CD4-positive, alpha-beta T cell treated with Interleukin-6 at 100 ng/mL for 8 hours (primary cell): ENCODE measurements at regions not wholly inside any gene's neighbourhood (a gene's known extent, or its start where the extent isn't known, plus 50 kb on each side); places are given as distances from the start of the nearest gene placed in this dataset.
"Not testable (repeated sequence)": the region's sequence is repeated elsewhere in the genome, so short reads cannot be mapped to it uniquely, and the experiment has no call there.

ENCODE experiments used
- DNase-seq: peaks from one replicate; pipeline ENCODE4 v3.0.0-alpha.2; 2020; ENCODE audit warnings: mixed read lengths, low spot score

DNA sequence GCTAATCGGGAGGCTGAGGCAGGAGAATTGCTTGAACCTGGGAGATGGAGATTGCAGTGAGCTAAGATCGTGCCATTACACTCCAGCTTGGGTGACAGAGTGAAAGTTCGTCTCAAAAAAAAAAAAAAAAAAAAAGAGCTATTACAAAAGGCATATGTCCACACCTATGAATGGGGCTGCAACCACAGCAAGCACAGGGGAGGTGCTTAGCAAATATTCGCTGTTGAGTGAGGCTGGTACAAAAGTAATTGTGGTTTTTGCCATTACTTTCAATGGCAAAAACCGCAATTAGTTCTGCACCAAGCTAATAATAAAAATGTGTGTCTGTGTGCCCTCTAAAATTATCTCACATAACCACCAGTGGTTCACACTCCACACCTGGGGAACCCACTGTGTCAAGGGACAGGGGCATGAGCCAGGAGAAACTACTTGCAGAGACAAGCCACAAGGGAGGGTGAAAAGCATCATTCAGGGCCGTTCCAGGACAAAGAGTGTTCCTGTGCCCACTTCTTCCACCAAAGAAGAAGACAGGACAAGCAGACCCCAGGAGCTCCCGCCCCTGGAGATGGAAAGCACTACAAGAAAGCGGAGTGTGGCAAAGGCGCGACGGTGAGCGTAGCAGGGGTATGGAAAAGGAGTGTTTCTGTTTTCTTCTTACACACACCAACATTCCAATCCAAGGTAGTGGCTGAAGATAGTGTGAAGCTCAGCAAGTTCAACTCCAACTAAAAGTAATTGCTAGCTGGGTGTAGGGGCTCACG is 84.4 kb upstream of the CNEP1R1 start:
- DNase-seq: no peak

DNA sequence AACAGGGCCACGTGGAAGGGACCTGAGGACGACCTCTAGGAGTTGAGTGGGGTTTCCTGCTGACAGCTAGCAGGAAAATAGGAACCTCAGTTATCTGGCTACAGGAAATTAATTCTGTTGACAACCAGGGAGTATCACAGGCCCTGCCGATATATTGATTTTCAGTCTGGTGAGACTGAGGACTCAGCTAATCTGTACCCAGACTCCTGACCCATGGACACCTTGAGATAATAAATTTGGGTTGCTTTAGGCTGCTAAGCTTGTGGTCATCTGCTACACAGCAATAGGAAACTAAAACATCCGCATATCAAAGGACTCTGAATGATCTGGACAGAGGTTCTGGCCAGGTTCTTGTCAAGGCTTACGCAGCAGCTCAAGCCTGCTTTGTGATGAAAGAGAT is 80.8 kb upstream of the CNEP1R1 start:
- no peak for DNase-seq

DNA sequence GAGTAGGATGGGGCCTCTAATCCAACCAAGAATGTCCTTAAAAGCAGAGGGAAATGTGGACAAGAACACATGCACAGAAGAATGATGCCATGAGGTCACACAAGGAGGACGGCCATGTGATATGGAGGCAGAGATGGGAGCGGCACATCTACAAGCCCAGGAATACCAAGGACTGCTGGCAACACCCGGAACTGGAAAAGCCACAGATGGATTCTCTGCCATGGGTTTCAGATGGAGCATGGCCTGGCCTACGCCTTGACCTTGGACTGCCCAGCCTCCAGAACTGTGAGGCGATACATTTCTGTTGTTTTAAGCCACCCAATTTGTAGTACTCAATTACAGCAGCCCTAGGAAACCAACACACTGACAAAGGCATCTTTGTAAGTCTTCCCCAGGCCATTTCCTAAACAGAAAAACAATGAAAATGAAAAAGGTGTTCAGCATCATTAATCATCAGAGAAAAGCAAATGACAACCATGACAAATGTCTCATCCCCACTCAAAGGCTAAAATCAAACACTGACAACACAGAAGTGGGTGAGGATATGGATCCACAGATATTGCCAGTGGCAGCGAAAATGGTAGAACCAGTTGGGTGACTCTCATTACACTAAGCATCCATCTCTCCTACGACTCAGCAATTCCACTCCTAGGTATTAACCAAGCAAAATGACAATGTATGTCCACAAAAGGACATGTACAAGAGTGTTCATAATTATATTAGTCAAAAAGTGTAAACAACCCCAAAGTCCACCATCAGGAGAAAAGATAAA is 76.9 kb upstream of the CNEP1R1 start:
- DNase-seq: no peak

DNA sequence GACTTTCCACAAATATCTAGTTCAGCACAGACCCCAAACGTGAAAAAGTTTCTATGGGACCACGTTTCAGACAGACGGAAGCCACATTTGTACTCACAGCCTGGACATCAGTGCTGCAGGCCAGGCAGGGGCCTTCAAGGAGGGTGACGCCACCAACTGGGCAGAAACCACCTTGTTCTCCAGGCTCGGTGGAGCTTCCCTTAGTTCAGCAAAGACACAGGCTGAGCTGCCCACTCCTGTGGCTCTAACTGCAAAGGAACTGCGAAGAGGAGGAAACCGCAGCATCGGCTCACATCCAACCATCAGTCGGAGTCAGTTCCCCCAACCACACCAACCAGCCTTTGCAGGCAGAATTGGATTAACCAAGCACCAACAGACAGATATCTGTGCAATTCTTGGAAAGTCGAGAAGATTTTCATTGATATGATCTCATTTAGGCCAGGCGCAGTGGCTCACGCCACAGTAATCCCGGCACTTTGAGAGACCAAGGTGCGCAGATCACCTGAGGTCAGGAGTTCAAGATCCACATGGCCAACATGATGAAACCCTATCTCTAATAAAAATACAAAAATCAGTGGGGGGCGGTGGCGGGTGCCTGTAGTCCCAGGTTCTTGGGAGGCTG is 73.3 kb upstream of the CNEP1R1 start:
- DNase-seq: no peak

DNA sequence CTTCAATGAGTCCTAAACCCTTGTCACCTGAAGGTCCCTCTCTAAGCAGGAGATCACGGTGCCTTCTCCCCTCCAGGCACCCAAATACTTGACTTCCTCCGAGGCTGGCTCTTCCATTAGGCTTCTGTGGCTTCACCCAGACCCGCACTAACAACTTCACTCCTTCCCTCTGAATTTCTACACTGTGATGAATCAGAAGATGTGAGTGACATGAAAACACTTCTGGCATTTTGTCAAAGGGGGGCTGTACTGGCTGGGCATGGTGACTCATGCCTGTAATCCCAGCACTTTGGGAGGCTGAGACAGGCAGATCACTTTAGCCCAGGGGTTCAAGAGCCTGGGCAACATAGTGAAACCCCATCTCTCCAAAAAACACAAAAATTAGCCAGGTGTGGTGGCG is 72.6 kb upstream of the CNEP1R1 start:
- DNase-seq: no peak

- DNase-seq: no peak
These were observed 71.9 kb upstream of the CNEP1R1 start for GRCh38 chr16:49953090-49953489.

DNA sequence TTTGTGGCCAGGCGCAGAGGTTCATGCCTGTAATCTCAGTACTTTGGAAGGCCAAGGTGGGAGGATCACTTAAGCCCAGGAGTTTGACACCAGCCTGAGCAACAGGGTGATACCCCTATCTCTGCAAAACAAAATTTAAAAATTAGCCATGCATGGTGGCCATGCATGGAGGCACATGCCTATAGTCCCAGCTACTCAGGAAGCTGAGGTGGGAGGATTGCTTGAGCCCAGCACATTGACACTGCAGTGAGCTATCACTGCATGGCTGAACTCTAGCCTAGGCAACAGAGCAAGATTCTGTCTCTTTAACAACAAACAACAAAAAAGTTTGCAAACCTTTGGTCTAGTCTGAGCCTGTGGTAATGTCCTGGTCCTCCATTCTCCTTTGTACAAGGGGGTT is 69.2 kb upstream of the CNEP1R1 start:
- DNase-seq: no peak

DNA sequence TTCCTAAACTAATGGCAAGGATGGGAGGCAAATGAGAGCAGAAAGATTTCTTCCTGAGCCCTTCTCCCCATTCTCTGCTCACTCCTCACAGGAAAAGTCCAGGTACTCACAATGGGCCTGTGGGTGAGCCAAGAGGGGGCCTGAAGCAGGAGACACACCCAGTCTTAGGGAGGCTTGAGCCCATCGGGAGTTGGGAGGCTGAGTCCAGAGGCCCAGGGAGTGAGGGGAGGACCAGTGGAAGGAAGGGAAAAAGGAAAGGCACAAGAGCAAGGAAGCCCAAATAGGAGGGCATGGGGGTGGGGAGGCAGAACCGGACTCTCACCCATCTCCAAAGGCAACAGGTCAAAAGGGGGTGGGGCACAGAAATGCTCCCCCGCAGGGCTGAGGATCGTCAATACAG is 68.1 kb upstream of the CNEP1R1 start:
- DNase-seq: no peak

DNA sequence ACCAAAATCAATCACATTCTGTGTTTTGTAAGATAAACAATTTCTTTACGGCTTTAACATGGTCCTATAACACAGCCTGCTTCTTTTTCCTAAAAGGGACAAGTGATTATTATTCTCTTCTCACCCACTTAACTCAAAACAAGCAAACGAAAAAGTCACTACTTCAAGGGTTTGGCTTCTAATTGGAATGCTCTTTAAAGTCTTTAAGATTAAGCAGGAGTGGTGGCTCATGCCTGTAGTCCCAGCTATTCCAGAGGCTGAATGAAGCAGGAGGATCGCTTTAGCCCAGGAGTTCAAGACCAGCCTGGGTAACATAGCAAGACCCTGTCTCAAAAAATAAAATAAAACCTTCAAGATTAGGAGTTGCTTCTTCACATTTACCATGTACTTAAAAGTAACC is 66.6 kb upstream of the CNEP1R1 start:
- no peak for DNase-seq

DNA sequence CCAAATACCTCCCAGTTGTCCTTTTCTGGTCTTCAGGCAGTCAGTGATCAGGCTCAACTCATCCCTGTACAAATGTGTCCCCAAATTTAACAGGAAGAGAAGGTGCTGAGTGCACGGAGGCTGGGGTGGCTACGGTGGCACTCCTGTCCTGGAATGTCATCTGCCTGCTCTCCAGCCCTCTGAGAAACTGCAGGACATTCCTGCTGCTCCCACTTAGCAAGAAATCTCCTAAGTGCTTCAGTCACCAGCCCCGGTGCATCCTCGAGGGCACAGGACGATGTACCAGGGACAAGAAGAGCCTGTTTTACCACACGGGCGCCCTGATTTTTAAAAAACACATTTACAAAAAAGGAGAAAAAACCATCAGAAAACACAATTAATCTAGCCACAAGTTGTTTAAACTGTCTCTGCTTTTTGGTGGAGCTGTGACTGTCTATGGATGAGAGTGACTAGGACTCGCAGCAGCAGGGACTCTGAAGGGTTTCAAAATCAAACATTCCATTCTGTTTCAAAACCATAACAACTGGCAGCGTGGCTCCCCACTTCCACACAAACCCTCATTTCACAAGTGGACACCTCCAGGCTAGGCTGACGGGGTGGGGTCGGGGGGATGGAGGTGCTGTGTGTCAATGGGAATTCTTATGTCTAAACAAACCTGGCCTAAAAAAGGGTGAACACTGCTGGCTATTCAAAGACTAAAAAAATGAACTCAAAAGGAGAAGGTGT is 65.3 kb upstream of the CNEP1R1 start:
- no peak for DNase-seq

DNA sequence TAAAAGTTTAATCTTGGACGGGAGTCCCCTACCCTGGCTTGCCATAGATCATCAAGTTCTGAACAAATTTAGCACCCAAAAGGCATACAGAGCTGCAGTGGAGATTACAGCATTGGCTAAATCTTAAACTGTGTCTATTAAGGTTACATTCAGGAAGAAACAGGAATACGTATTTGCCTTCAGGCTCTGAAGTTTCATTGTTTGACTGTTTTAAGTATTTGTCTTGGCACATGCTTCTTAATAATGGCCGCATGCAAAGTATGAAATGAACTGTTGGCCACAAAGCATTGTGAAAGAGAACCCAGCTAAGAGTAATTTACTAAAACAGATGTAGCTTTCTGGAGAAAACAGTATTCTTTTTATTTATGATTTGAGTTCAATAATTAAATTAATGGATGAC is 63.9 kb upstream of the CNEP1R1 start:
- DNase-seq: no peak

- not testable (repeated sequence) for DNase-seq
These were observed 62.5 kb upstream of the CNEP1R1 start for GRCh38 chr16:49962566-49962965.

- no peak for DNase-seq
These were observed 60.7 kb upstream of the CNEP1R1 start for GRCh38 chr16:49964316-49964715.

GRCh38 chr16:49964973-49965372 is 60.1 kb upstream of the CNEP1R1 start:
- no peak for DNase-seq

- DNase-seq: no peak
These were observed 57.9 kb upstream of the CNEP1R1 start for GRCh38 chr16:49967012-49967559.

DNA sequence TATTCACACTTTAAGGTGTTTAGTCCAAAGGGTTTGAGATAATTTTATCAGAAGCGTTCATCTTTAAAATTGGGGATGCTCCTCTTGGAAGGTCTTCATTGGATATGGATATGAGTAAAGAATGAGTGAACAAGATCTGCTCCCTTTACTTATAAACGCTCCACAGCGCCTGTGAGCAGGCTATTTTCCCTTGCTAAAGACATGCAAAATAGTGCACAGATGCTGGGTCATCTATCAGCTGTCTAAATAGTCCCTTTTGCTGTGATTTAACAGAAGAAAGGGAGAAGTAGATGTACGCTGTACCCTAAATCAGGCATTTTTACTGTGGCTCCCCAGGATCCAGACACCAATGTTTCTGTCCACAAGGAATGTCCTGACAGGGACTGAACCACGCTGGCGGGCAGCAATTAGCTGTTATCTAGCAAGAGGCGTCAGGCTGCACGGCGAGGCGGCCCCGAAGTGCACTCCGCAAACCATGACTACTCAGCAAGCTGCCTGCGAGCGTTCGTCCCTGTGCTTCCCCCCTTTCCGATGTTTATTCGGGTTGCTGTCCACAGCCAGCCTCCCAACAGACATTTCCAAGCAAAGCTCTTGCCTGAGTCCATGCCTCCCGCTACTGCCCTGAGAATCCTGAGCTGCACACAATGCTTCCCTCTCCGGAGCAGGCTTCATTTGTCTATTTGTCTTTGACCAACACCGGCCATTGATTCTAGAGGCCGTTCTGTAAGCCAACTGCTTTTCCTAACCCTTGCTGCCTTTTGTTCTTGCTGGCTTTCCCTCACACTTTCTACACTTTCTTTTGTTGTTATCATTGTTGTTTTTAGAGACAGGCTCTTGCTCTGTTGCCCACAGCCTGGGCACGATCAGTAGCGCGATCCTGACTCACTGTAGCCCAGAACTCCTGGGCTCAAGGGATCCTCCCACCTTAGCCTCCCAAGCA is 55.7 kb upstream of the CNEP1R1 start:
- DNase-seq: no peak

DNA sequence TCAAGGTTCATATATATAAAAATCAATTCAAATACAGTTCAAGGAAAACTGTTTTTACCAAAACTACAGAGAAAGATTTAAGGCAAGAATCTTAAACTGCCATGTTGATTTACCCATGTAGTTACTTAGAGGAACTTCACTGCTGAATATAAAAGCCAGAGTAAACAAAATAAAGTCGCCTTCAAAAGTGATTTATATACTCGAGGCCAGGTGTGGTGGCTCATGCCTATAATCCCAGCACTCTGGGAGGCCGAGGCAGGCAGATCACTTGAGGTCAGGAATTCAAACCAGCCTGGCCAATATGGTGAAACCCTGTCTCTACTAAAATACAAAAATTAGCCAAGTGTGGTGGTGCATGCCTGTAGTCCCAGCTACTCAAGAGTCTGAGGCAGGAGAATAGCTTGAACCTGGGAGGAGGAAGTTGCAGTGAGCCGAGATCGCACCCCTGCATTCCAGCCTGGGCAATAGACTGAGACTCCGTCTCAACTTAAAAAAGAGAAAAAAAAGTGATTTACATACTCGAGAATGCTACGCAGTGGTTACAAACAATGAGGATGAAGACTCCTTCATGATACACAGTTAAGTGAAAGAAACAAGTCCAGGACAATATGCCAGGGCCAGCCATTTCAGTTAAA is 54.1 kb upstream of the CNEP1R1 start:
- no peak for DNase-seq

- no peak for DNase-seq
These were observed 52.7 kb upstream of the CNEP1R1 start for GRCh38 chr16:49972280-49972679.

GRCh38 chr16:49972961-49973360 is 52.1 kb upstream of the CNEP1R1 start:
- DNase-seq: no peak
